Brain microvascular endothelial cell (primary cell): ENCODE measurements at regions not wholly inside any gene's neighbourhood (a gene's known extent, or its start where the extent isn't known, plus 50 kb on each side); places are given as distances from the start of the nearest gene placed in this dataset.

Source experiments
- DNase-seq: peaks from one replicate; pipeline ENCODE4 v3.0.0-alpha.2; 2020
- H3K27ac ChIP-seq: fragments of 250-450 bp; sonication (Bioruptor Pico); 2 replicates; pipeline ENCODE4 v1.5.1; 2020; ENCODE audit warnings: mild to moderate bottlenecking, moderate library complexity
- H3K27me3 ChIP-seq: fragments of 250-450 bp; sonication (Bioruptor Pico); replicated peaks from 2 replicates; pipeline ENCODE4 v1.5.1; 2020; ENCODE audit warnings: mild to moderate bottlenecking
- H3K36me3 ChIP-seq: fragments of 250-450 bp; sonication (Bioruptor Pico); replicated peaks from 2 replicates; pipeline ENCODE4 v1.5.1; 2020; ENCODE audit warnings: mild to moderate bottlenecking
- H3K4me3 ChIP-seq: 2 replicates; pipeline ENCODE4 v1.5.1; 2011; ENCODE audit warnings: low read depth, mild to moderate bottlenecking, control low read depth, low read length, moderate library complexity
- in situ Hi-C: cut with HindIII; loops from 2 replicates; pipeline ENCODE4 v1.10.0; 2017; ENCODE audit warnings: low sequenced_read_pairs, low pct_ligation_motif_present
- TF ChIP-seq, protein P1 (sequence below): IDR thresholded peaks from 2 replicates; pipeline ENCODE4 v1.5.1; 2011; ENCODE audit warnings: low read depth, mild to moderate bottlenecking, moderate library complexity, low read length, control low read depth, inconsistent platforms; ENCODE audit errors: missing control alignments

DNA sequence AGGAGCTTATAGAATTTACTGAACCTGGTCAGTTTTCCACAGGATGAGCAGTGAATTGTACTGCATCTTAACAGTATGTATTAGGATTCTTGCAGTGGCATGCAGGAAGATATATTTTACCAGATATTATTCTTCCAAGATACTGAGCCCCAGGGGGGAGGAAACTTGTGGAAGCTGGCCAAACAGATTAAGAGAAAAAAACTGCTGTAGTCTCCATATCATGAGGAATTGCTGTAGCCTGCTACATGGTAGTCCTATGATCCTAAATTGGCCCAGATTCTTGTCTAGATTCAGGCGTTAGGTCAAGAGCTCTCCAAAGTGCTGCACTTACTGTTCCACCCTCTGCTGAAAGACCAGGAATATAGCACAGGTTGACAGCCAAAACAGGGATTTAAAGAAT lies 275.5 kb upstream of the TAS2R1 start:
- Histone ChIP-seq H3K36me3 (no peaks in the 10 kb centered on the region), H3K27ac (no peak overlapping the region), H3K27me3 (no peaks in the 10 kb centered on the region), H3K4me3 (no peak overlapping the region)
- TF ChIP-seq, protein P1, sequence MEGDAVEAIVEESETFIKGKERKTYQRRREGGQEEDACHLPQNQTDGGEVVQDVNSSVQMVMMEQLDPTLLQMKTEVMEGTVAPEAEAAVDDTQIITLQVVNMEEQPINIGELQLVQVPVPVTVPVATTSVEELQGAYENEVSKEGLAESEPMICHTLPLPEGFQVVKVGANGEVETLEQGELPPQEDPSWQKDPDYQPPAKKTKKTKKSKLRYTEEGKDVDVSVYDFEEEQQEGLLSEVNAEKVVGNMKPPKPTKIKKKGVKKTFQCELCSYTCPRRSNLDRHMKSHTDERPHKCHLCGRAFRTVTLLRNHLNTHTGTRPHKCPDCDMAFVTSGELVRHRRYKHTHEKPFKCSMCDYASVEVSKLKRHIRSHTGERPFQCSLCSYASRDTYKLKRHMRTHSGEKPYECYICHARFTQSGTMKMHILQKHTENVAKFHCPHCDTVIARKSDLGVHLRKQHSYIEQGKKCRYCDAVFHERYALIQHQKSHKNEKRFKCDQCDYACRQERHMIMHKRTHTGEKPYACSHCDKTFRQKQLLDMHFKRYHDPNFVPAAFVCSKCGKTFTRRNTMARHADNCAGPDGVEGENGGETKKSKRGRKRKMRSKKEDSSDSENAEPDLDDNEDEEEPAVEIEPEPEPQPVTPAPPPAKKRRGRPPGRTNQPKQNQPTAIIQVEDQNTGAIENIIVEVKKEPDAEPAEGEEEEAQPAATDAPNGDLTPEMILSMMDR, result no peak
- in situ Hi-C loops, result no loop called here
- peak; percentile 38 for DNase-seq

- Histone ChIP-seq H3K4me3 (no peak overlapping the region), H3K27ac (no peak overlapping the region), H3K27me3 (no peaks in the 10 kb centered on the region), H3K36me3 (no peaks in the 10 kb centered on the region)
- peak; percentile 64 for DNase-seq
- TF ChIP-seq, protein P1, result no peak
- in situ Hi-C loops, result no loop called here
These were observed 273.6 kb upstream of the TAS2R1 start for GRCh38 chr5:9903801-9904200.

DNA sequence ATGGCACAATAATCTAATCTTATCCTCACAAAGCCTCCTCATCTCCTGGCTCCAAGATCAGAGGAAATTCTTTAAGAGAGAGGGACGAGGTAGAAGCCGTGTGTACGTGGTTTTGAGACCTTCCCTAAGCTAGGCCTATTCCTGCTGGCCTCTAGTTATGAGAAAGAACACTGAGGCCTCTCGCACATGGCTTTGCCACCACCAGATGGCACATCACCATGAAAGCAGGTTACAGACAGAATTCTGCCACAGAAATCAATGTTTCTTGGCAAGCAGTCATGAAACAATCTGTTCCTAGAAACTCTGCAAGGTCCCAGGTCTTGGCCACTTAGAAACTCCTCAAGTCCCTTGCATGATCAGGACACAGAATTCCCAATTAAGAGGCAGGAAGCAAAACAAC lies 268.2 kb upstream of the TAS2R1 start:
- no peaks in the 10 kb centered on the region for H3K27me3 ChIP-seq
- no peak overlapping the region for H3K4me3 ChIP-seq
- TF ChIP-seq, protein P1, result peak; percentile 79
- no peak overlapping the region for H3K27ac ChIP-seq
- in situ Hi-C loops, result no loop called here
- DNase-seq, result peak; percentile 59
- no peaks in the 10 kb centered on the region for H3K36me3 ChIP-seq

- in situ Hi-C loops, result no loop called here
- no peaks in the 10 kb centered on the region for H3K36me3 ChIP-seq
- no peak overlapping the region for H3K27ac ChIP-seq
- TF ChIP-seq, protein P1, result no peak
- no peaks in the 10 kb centered on the region for H3K27me3 ChIP-seq
- no peak overlapping the region for H3K4me3 ChIP-seq
- DNase-seq, result no peak
These were observed 265.1 kb upstream of the TAS2R1 start for GRCh38 chr5:9895302-9895645.

- Histone ChIP-seq H3K27me3 (no peaks in the 10 kb centered on the region), H3K36me3 (no peaks in the 10 kb centered on the region), H3K4me3 (no peak overlapping the region), H3K27ac (no peak overlapping the region)
- DNase-seq, result no peak
- in situ Hi-C loops, result no loop called here
- TF ChIP-seq, protein P1, result no peak
These were observed 264.6 kb upstream of the TAS2R1 start for GRCh38 chr5:9894571-9895301.

- Histone ChIP-seq H3K27ac (no peak overlapping the region), H3K36me3 (no peaks in the 10 kb centered on the region), H3K27me3 (no peaks in the 10 kb centered on the region), H3K4me3 (no peak overlapping the region)
- peak; percentile 19 for DNase-seq
- in situ Hi-C loops, result no loop called here
- TF ChIP-seq, protein P1, result no peak
These were observed 262.5 kb upstream of the TAS2R1 start for GRCh38 chr5:9892696-9893095.
